Suprapubic skin (tissue), 4 donors: ENCODE measurements at regions not wholly inside any gene's neighbourhood (a gene's known extent, or its start where the extent isn't known, plus 50 kb on each side); places are given as distances from the start of the nearest gene placed in this dataset.
"Not testable (repeated sequence)": the region's sequence is repeated elsewhere in the genome, so short reads cannot be mapped to it uniquely, and the experiment has no call there.

ENCODE experiments used
- POLR2A ChIP-seq, 2 donors: fragments of 450-650 bp; IDR thresholded peaks; one replicate each; pipeline ENCODE4 v1.6.1; 2017; ENCODE audit warnings: antibody characterized with exemption in 2 of 2, mild to moderate bottlenecking in 2 of 2, moderate library complexity in 2 of 2
- POLR2AphosphoS5 ChIP-seq, 3 donors: sonication (generic); formaldehyde crosslinking; IDR thresholded peaks; one replicate each; pipeline ENCODE4 v1.6.1; 2017; ENCODE audit warnings: antibody characterized with exemption in 3 of 3
- TF ChIP-seq, protein P1 (sequence below), 2 donors: fragments of 200-600 bp in 1 of 2; fragments of 450-650 bp in 1 of 2; sonication (generic) in 1 of 2; IDR thresholded peaks; one replicate each; pipeline ENCODE4 v1.5.1; 2016 to 2019; ENCODE audit warnings: antibody characterized with exemption in 2 of 2, mild to moderate bottlenecking in 1 of 2, moderate library complexity in 1 of 2

GRCh38 chrX:93921041-93921440, 247.0 kb downstream of the FAM133A start:
- TF ChIP-seq, protein P1, sequence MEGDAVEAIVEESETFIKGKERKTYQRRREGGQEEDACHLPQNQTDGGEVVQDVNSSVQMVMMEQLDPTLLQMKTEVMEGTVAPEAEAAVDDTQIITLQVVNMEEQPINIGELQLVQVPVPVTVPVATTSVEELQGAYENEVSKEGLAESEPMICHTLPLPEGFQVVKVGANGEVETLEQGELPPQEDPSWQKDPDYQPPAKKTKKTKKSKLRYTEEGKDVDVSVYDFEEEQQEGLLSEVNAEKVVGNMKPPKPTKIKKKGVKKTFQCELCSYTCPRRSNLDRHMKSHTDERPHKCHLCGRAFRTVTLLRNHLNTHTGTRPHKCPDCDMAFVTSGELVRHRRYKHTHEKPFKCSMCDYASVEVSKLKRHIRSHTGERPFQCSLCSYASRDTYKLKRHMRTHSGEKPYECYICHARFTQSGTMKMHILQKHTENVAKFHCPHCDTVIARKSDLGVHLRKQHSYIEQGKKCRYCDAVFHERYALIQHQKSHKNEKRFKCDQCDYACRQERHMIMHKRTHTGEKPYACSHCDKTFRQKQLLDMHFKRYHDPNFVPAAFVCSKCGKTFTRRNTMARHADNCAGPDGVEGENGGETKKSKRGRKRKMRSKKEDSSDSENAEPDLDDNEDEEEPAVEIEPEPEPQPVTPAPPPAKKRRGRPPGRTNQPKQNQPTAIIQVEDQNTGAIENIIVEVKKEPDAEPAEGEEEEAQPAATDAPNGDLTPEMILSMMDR (IDR thresholded peaks at IDR 0.05) = not testable (repeated sequence)
- not testable (repeated sequence) for TF ChIP-seq POLR2AphosphoS5, POLR2A (IDR thresholded peaks at IDR 0.05)
